Esophagus squamous epithelium (tissue), 5 donors: ENCODE measurements at regions not wholly inside any gene's neighbourhood (a gene's known extent, or its start where the extent isn't known, plus 50 kb on each side); places are given as distances from the start of the nearest gene placed in this dataset.

Experiments
- DNase-seq: peaks from one replicate; lab custom pipeline; 2025; lab: John Stamatoyannopoulos, UW
- H3K27ac ChIP-seq, 4 donors: fragments of 200-600 bp; sonication (generic); one replicate each; pipeline ENCODE4 v1.5.1; 2016 to 2019; ENCODE audit warnings: mild to moderate bottlenecking in 1 of 4
- H3K27me3 ChIP-seq, 4 donors: fragments of 200-600 bp; sonication (generic); 1 replicate in 3 of 4; 2 replicates in 1 of 4; pipeline versions ENCODE4 v1.5.1 to v1.6.0; 2017 to 2021; ENCODE audit warnings: antibody characterized with exemption in 1 of 4
- H3K36me3 ChIP-seq, 3 donors: fragments of 200-600 bp; sonication (generic); one replicate each; pipeline ENCODE4 v1.5.1; 2016 to 2019
- H3K4me1 ChIP-seq, 3 donors: fragments of 200-600 bp; sonication (generic); one replicate each; pipeline ENCODE4 v1.5.1; 2017 to 2019
- H3K4me3 ChIP-seq, 4 donors: fragments of 200-600 bp; sonication (generic); 1 replicate in 3 of 4; 2 replicates in 1 of 4; pipeline ENCODE4 v1.5.1; 2016 to 2019; ENCODE audit warnings: mild to moderate bottlenecking in 2 of 4, moderate library complexity in 1 of 4
- H3K9me3 ChIP-seq, 3 donors: fragments of 200-600 bp; sonication (generic); one replicate each; pipeline ENCODE4 v1.5.1; 2016 to 2019
- CTCF ChIP-seq, 6 experiments: fragments of 450-650 bp in 4 of 6; fragments of 200-600 bp in 2 of 6; sonication (generic) in 2 of 6; IDR thresholded peaks; one replicate each; pipeline ENCODE4 v1.5.1; 2016 to 2019; ENCODE audit warnings: antibody characterized with exemption in 6 of 6, mild to moderate bottlenecking in 4 of 6, moderate library complexity in 4 of 6
- POLR2A ChIP-seq, 4 donors: fragments of 450-650 bp; IDR thresholded peaks; one replicate each; pipeline ENCODE4 v1.6.1; 2017; ENCODE audit warnings: antibody characterized with exemption in 4 of 4, mild to moderate bottlenecking in 4 of 4, moderate library complexity in 3 of 4
- WGBS, 2 donors: methylation state at CpG; one replicate each; pipeline ENCODE4 v1.1.5; 2018; 5-methylcytosine and 5-hydroxymethylcytosine counted together
- intact Hi-C: fragments of 100-400 bp; cut with DNase I; formaldehyde crosslinking; loops from one replicate; pipeline ENCODE4 v1.15.0; 2022
- donor health status: DM: yes; HTN: yes; CAD: no.

GRCh38 chr5:82551192-82551591 lies 273.0 kb upstream of the RPS23 start:
- Histone ChIP-seq H3K9me3 (no peaks in the 10 kb centered on the region), H3K27ac (no peak overlapping the region), H3K27me3 (no peaks in the 10 kb centered on the region), H3K4me1 (no peaks in the 10 kb centered on the region), H3K4me3 (no peak overlapping the region), H3K36me3 (no peaks in the 10 kb centered on the region)
- intact Hi-C loops: no loop called here
- DNase-seq: no peak
- TF ChIP-seq CTCF (IDR thresholded peaks at IDR 0.05): no peak
- TF ChIP-seq POLR2A (IDR thresholded peaks at IDR 0.05): no peak

GRCh38 chr5:82549263-82549662 lies 271.1 kb upstream of the RPS23 start:
- Histone ChIP-seq H3K27me3 (no peaks in the 10 kb centered on the region), H3K27ac (no peak overlapping the region), H3K4me3 (no peak overlapping the region), H3K4me1 (no peaks in the 10 kb centered on the region), H3K36me3 (no peaks in the 10 kb centered on the region), H3K9me3 (peaks cover 0 to 5% (median 0%) of the 10 kb centered on the region in 3 donors)
- TF ChIP-seq POLR2A (IDR thresholded peaks at IDR 0.05) (no peak), CTCF (IDR thresholded peaks at IDR 0.05) (no peak)
- DNase-seq: no peak
- 15 to 26% methylated on average over 2 of the region's 2 CpGs for WGBS, 2 donors
- intact Hi-C loops: no loop called here

GRCh38 chr5:82544004-82544403 lies 265.9 kb upstream of the RPS23 start:
- TF ChIP-seq POLR2A (IDR thresholded peaks at IDR 0.05): no peak
- no peak for TF ChIP-seq CTCF (IDR thresholded peaks at IDR 0.05)
- H3K27ac ChIP-seq: no peak overlapping the region
- no peak for DNase-seq
- no peak overlapping the region for H3K4me3 ChIP-seq
- 32 to 48% methylated on average over 1 of the region's 1 CpG for WGBS, 2 donors
- peaks cover 0 to 8% (median 0%) of the 10 kb centered on the region in 3 donors for H3K9me3 ChIP-seq
- H3K4me1 ChIP-seq: no peaks in the 10 kb centered on the region
- H3K36me3 ChIP-seq: no peaks in the 10 kb centered on the region
- intact Hi-C loops: no loop called here
- no peaks in the 10 kb centered on the region for H3K27me3 ChIP-seq

GRCh38 chr5:82540301-82540700 lies 262.1 kb upstream of the RPS23 start:
- DNase-seq: no peak
- peaks cover 0 to 8% (median 0%) of the 10 kb centered on the region in 3 donors for H3K9me3 ChIP-seq
- TF ChIP-seq POLR2A (IDR thresholded peaks at IDR 0.05): no peak
- TF ChIP-seq CTCF (IDR thresholded peaks at IDR 0.05): no peak
- 61 to 71% methylated on average over 3 of the region's 3 CpGs for WGBS, 2 donors
- no peak overlapping the region for H3K4me3 ChIP-seq
- H3K36me3 ChIP-seq: no peaks in the 10 kb centered on the region
- no peak overlapping the region for H3K27ac ChIP-seq
- intact Hi-C loops: no loop called here
- no peaks in the 10 kb centered on the region for H3K4me1 ChIP-seq
- H3K27me3 ChIP-seq: no peaks in the 10 kb centered on the region

- H3K27ac ChIP-seq: no peak overlapping the region
- no peak for DNase-seq
- H3K4me1 ChIP-seq: no peaks in the 10 kb centered on the region
- no peaks in the 10 kb centered on the region for H3K27me3 ChIP-seq
- TF ChIP-seq CTCF (IDR thresholded peaks at IDR 0.05) (no peak), POLR2A (IDR thresholded peaks at IDR 0.05) (no peak)
- WGBS, 2 donors: 59 to 82% methylated on average over 4 to 5 of the region's 5 CpGs
- no peaks in the 10 kb centered on the region for H3K9me3 ChIP-seq
- H3K4me3 ChIP-seq: no peak overlapping the region
- H3K36me3 ChIP-seq: no peaks in the 10 kb centered on the region
- intact Hi-C loops: no loop called here
Measured at GRCh38 chr5:82538339-82539034, 260.3 kb upstream of the RPS23 start.
